Liver (tissue), 3 donors: ENCODE measurements at regions not wholly inside any gene's neighbourhood (a gene's known extent, or its start where the extent isn't known, plus 50 kb on each side); places are given as distances from the start of the nearest gene placed in this dataset.

Source experiments
- HNF4G ChIP-seq: IDR thresholded peaks from 2 replicates; pipeline ENCODE4 v1.6.1; 2016; ENCODE audit warnings: antibody characterized with exemption
- JUND ChIP-seq, 2 donors: IDR thresholded peaks; 2 replicates each; pipeline ENCODE4 v1.6.1; 2016; ENCODE audit warnings: antibody characterized with exemption in 2 of 2
- RAD21 ChIP-seq, 2 donors: IDR thresholded peaks; 2 replicates each; pipeline ENCODE4 v1.6.1; 2016; ENCODE audit warnings: antibody characterized with exemption in 2 of 2, mild to moderate bottlenecking in 2 of 2
- REST ChIP-seq: IDR thresholded peaks from 2 replicates; pipeline ENCODE4 v1.6.1; 2016; ENCODE audit warnings: antibody characterized with exemption, mild to moderate bottlenecking
- SP1 ChIP-seq: IDR thresholded peaks from 2 replicates; pipeline ENCODE4 v1.6.1; 2018; ENCODE audit warnings: antibody characterized with exemption, mild to moderate bottlenecking
- TAF1 ChIP-seq: conservative IDR thresholded peaks from 2 replicates; pipeline ENCODE4 v1.6.1; 2016; ENCODE audit warnings: antibody characterized with exemption, mild to moderate bottlenecking
- TF ChIP-seq, protein P1 (sequence below): fragments of 150-350 bp; IDR thresholded peaks from 2 replicates; pipeline ENCODE4 v1.5.1; 2017; ENCODE audit warnings: improper control_type of control experiment, low read depth, low read length; ENCODE audit not compliant: missing input control
- TF ChIP-seq, protein P2 (sequence below): IDR thresholded peaks from 2 replicates; pipeline ENCODE4 v1.6.1; 2016; ENCODE audit warnings: antibody characterized with exemption
- donor health status: healthy.
- donor health status: healthy.

DNA sequence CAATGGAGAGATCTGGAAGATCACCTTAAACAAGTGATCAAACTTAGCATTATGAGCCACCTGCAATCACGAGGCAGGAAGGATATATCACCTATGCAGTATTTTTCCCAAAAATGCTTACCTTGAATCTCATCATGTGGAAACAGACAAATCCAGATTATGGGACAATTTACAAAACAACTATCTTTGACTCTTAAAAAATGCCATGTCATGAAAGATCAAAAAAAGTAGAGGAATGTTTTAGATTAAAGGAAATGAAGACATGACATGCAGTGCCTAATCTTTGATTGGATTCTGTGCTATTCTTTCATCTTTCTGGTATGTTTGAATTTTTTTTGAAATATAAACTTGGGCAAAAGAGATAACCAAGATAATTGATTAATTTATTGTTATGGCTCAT, 95.9 kb downstream of the KPNA2 start:
- TF ChIP-seq, protein P1, sequence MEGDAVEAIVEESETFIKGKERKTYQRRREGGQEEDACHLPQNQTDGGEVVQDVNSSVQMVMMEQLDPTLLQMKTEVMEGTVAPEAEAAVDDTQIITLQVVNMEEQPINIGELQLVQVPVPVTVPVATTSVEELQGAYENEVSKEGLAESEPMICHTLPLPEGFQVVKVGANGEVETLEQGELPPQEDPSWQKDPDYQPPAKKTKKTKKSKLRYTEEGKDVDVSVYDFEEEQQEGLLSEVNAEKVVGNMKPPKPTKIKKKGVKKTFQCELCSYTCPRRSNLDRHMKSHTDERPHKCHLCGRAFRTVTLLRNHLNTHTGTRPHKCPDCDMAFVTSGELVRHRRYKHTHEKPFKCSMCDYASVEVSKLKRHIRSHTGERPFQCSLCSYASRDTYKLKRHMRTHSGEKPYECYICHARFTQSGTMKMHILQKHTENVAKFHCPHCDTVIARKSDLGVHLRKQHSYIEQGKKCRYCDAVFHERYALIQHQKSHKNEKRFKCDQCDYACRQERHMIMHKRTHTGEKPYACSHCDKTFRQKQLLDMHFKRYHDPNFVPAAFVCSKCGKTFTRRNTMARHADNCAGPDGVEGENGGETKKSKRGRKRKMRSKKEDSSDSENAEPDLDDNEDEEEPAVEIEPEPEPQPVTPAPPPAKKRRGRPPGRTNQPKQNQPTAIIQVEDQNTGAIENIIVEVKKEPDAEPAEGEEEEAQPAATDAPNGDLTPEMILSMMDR: no peak
- TF ChIP-seq RAD21 (IDR thresholded peaks at IDR 0.05): no peak
- TF ChIP-seq JUND (IDR thresholded peaks at IDR 0.05): no peak
- no peak for TF ChIP-seq SP1
- TF ChIP-seq REST: no peak
- TF ChIP-seq TAF1: no peak
- TF ChIP-seq HNF4G: no peak
- TF ChIP-seq, protein P2, sequence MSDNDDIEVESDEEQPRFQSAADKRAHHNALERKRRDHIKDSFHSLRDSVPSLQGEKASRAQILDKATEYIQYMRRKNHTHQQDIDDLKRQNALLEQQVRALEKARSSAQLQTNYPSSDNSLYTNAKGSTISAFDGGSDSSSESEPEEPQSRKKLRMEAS: no peak
